Neural crest cell (in vitro differentiated cells): ENCODE measurements at regions not wholly inside any gene's neighbourhood (a gene's known extent, or its start where the extent isn't known, plus 50 kb on each side); places are given as distances from the start of the nearest gene placed in this dataset.
A peak's percentile ranks its signal among the peaks of the same experiment; 100 is the strongest.

ENCODE experiments used
- DNase-seq: peaks from one replicate; pipeline ENCODE4 v3.0.0; 2021; ENCODE audit warnings: low read depth, mixed read lengths, low spot score
- H3K27ac Mint-ChIP-seq: one replicate; pipeline ENCODE4 v1.8.0; 2021; ENCODE audit warnings: mild to moderate bottlenecking, mixed read lengths; ENCODE audit not compliant: unreplicated experiment
- H3K27me3 Mint-ChIP-seq: 2 replicates; pipeline ENCODE4 v1.8.0; 2021; ENCODE audit warnings: low read depth, mild to moderate bottlenecking, mixed read lengths
- H3K36me3 Mint-ChIP-seq: 2 replicates; pipeline ENCODE4 v1.8.0; 2021; ENCODE audit warnings: low read depth, mild to moderate bottlenecking, mixed read lengths
- H3K4me1 Mint-ChIP-seq: 2 replicates; pipeline ENCODE4 v1.8.0; 2021; ENCODE audit warnings: mixed read lengths
- H3K4me3 Mint-ChIP-seq: one replicate; pipeline ENCODE4 v1.8.0; 2021; ENCODE audit warnings: mild to moderate bottlenecking, mixed read lengths
- H3K9me3 Mint-ChIP-seq: 2 replicates; pipeline ENCODE4 v1.8.0; 2021; ENCODE audit warnings: mixed read lengths
- CTCF ChIP-seq: fragments of 200-600 bp; sonication (generic); conservative IDR thresholded peaks from 2 replicates; pipeline ENCODE4 v1.5.0; 2021; ENCODE audit warnings: antibody characterized with exemption, mild to moderate bottlenecking

- no peak for TF ChIP-seq CTCF
- Mint-ChIP-seq H3K4me1 (no peaks in the 10 kb centered on the region), H3K36me3 (no peaks in the 10 kb centered on the region), H3K27me3 (peaks cover 5% of the 10 kb centered on the region), H3K9me3 (no peaks in the 10 kb centered on the region), H3K27ac (no peak overlapping the region), H3K4me3 (no peak overlapping the region)
- no peak for DNase-seq
These were observed 344.3 kb downstream of the CYP26B1 start for GRCh38 chr2:71803398-71803797.

GRCh38 chr2:71802556-71802955, 345.1 kb downstream of the CYP26B1 start:
- Mint-ChIP-seq H3K9me3 (no peaks in the 10 kb centered on the region), H3K27me3 (peaks cover 5% of the 10 kb centered on the region), H3K36me3 (no peaks in the 10 kb centered on the region), H3K4me3 (no peak overlapping the region), H3K27ac (no peak overlapping the region), H3K4me1 (no peaks in the 10 kb centered on the region)
- TF ChIP-seq CTCF: no peak
- no peak for DNase-seq

GRCh38 chr2:71801969-71802368, 345.7 kb downstream of the CYP26B1 start:
- peaks cover 5% of the 10 kb centered on the region for H3K27me3 Mint-ChIP-seq
- DNase-seq: peak; percentile 20
- H3K4me1 Mint-ChIP-seq: no peaks in the 10 kb centered on the region
- TF ChIP-seq CTCF: peak; percentile 41
- H3K9me3 Mint-ChIP-seq: no peaks in the 10 kb centered on the region
- H3K4me3 Mint-ChIP-seq: no peak overlapping the region
- no peak overlapping the region for H3K27ac Mint-ChIP-seq
- no peaks in the 10 kb centered on the region for H3K36me3 Mint-ChIP-seq

GRCh38 chr2:71801556-71801955, 346.1 kb downstream of the CYP26B1 start:
- Mint-ChIP-seq H3K9me3 (no peaks in the 10 kb centered on the region), H3K27me3 (peaks cover 5% of the 10 kb centered on the region), H3K36me3 (no peaks in the 10 kb centered on the region), H3K4me3 (no peak overlapping the region), H3K27ac (no peak overlapping the region), H3K4me1 (no peaks in the 10 kb centered on the region)
- no peak for TF ChIP-seq CTCF
- DNase-seq: no peak

GRCh38 chr2:71800851-71801250, 346.8 kb downstream of the CYP26B1 start:
- H3K27me3 Mint-ChIP-seq: peaks cover 5% of the 10 kb centered on the region
- H3K36me3 Mint-ChIP-seq: no peaks in the 10 kb centered on the region
- no peak for DNase-seq
- no peak overlapping the region for H3K27ac Mint-ChIP-seq
- H3K9me3 Mint-ChIP-seq: no peaks in the 10 kb centered on the region
- no peak for TF ChIP-seq CTCF
- H3K4me1 Mint-ChIP-seq: no peaks in the 10 kb centered on the region
- no peak overlapping the region for H3K4me3 Mint-ChIP-seq
